ENCODE measurements at regions not wholly inside any gene's neighbourhood (a gene's known extent, or its start where the extent isn't known, plus 50 kb on each side); places are given as distances from the start of the nearest gene placed in this dataset.

DNA sequence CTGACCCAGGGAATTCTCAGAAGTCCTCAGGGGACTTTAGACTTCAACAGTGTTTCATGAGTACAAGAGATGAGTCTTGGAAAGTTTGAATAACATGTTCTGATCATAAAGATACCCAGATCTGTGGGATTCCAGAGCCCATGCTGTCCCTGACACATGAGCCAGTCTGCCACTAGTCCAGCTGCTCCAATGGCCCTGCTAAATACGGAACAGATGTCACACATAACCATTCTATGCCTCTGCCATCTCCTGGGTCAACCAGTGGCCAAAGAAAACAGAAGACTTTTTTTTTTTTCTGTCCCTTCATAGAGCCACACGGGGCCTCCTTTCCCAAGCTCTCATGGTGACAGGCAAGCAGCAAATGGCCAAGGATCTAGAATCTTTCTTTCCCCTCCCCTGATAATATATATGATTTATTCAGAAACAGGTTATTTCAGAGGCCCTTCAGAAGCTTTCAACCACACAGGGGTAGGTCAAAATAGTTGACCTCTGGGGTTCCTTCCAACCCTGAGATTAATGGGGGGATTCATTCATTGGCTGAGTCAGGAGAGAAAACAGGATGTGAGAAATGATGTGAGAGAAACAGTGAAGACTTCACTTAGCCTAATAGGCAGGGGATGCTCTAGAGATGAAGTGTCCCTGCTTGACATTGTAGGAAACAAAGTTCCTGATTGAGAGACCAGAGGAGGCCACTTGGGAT, 367.7 kb downstream of the CDK5RAP2 start:
- no peak for DNase-seq

- DNase-seq: no peak
These were observed 369.7 kb downstream of the CDK5RAP2 start for GRCh38 chr9:120210274-120210673.

DNA sequence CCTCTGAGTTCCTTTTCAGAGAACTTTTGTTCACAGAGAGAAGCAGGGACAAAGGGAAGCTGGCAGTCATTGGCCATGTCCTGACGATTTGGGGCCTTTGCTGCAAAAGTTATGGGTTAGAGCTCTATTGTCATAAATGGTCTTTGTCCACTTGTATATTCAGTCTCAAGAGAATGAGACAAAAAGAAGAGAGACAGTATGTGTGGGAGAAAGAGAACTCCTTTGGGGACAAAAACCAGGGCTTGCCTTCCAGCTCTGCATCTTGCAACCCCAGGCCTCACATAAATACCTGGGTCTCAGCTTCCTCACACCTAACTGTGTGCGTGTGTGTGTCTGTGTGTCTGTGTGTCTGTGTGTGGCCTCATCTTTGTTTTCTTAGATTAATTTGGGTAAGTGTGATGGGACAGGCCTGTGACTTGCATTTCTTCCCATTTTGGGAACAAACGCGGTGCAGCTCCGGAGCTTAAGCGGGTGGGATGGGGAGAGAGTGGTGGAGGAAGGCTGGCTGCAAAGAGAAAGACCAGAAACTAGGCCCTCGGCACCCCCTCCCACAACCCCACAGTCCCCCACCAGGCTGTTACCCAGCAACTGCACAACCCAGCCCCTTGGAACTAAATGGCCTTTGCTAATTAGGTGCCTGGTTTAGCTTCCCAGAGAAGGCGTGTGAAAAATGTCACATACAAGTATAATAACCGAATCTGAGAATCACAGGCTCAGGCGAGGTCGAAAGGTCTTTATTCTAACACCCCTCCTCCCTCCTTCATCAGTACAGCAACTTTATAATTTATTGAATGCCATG, 376.9 kb downstream of the CDK5RAP2 start:
- no peak for DNase-seq

DNA sequence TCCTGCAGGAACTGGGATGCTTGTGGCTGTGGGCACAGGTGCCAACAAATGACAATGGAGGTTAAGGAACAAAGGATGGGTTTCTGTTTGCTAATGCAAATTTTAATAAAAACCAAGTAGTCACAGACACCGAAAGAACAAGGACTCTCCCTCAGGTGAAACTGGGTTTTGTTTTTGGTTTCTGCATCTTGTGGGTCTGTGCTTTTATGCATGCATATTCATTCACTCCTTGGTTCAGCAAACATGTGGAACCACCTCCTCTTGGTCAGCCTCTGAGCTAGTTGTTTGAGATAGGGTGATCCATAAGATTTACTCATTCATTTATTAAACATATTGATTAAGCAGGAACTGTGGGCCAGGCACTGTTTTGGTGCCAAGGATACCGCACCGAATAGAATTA, 381.9 kb downstream of the CDK5RAP2 start:
- DNase-seq: no peak

DNA sequence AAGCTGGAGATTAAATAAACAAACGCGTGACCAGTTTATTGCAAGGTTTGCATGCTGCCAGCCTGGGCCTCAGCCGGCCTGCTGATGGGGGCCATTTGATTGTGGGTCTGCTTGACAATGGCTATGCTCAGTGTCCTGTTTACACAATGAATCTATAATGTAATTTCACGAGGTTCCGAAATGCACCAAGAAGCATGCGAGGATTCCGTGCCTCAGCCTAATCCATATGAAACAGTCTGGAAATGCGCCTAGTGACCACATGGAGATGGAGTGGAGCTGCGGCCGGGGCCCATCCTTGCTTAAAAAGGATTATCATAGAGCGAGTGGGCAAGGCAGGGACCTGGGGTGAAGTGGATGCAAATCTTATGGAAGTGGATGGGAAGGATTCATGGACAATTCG, 382.4 kb downstream of the CDK5RAP2 start:
- no peak for DNase-seq

GRCh38 chr9:120191141-120191540, 388.8 kb downstream of the CDK5RAP2 start:
- no peak for DNase-seq

GRCh38 chr9:120187758-120188157, 392.2 kb downstream of the CDK5RAP2 start:
- DNase-seq: no peak

DNA sequence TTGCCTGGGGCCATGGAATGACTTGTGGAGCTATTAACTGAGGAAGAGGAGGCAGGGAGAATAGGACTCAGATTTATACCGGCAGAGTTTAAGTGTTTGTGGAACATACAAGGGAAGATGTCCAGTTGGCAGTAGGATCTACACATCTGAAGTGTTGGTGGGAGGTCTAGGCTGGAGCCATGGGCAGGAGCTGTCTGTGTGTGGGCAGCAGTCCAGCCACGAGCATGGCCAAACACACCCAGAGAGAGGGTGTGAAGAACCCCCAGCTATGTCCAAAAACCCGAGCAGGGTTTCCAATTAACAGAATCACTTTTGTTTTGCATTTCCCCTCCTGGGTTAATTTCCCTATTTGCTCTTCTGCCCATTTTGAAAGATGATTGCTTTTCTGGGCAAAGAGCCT, 393.7 kb downstream of the CDK5RAP2 start:
- DNase-seq: no peak

DNA sequence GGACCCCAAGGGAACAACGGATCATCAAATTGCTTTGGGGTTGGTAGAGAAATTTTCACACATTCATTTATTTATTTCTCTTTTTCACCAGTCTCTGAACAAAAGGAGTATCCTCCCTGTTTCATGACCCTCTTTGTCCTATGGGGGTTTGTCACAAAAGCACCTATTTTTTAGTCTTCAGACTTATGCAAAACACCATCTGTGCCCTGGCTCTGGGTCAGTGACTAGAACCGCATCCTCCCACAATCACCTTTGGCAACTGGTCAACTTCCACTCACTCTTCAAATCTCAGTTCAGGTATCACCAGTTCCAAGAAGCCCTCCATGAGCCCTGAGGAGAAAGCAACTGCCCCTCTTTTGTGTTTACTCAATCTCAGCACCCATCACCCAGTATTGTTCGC, 395.7 kb downstream of the CDK5RAP2 start:
- no peak for DNase-seq

GRCh38 chr9:120183615-120184014, 396.4 kb downstream of the CDK5RAP2 start:
- no peak for DNase-seq

GRCh38 chr9:120182011-120182410, 398.0 kb downstream of the CDK5RAP2 start:
- DNase-seq: no peak

DNA sequence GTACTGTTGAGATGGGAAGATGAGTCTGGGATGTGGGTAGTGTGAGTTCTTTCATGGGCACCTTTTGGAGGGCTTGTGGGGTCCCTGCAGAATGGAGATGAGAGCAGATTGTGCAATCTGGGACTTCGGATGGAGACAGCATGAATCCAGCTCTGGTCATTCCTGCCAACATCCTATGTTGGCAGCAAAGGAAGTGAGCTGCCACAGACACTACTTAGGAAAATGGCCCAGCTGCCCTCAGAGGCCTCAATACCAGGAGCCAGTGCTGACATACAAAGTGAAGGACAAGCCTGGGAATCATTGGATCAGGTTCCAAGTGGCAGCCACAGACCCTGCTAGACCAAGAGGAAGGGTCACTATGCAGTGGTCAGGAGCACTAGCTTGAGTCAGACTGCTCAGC, 402.8 kb downstream of the CDK5RAP2 start:
- no peak for DNase-seq

- no peak for DNase-seq
These were observed 404.9 kb downstream of the CDK5RAP2 start for GRCh38 chr9:120175031-120175430.

GRCh38 chr9:120161776-120162175, 418.2 kb downstream of the CDK5RAP2 start:
- DNase-seq: no peak

- no peak for DNase-seq
These were observed 421.7 kb downstream of the CDK5RAP2 start for GRCh38 chr9:120158221-120158620.

DNA sequence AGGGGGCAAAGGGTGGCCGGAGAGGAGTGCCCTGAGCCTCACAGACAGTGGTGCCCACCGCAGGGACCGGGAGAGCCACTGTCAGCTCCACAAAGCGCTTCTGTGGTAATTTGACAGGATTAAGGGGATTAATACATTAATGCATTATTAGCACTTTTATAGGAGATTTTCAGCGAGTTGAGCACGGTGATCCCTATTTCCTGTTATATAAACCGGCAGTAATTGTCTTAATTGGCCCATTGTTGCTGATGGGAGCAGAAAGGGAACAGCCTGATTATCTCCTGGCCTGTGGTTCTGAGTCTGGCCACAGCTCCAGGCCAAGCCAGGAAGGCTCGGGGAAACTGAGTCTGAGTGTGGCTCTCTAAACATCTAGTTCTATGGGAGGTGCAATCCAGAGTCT, 423.6 kb downstream of the CDK5RAP2 start:
- DNase-seq: no peak

- DNase-seq: no peak
These were observed 426.7 kb downstream of the CDK5RAP2 start for GRCh38 chr9:120153258-120153657.

- no peak for DNase-seq
These were observed 427.7 kb downstream of the CDK5RAP2 start for GRCh38 chr9:120152295-120152694.

- no peak for DNase-seq
These were observed 428.2 kb downstream of the CDK5RAP2 start for GRCh38 chr9:120151806-120152205.

- DNase-seq: no peak
These were observed 428.8 kb downstream of the CDK5RAP2 start for GRCh38 chr9:120151149-120151548.

- no peak for DNase-seq
These were observed 441.0 kb downstream of the CDK5RAP2 start for GRCh38 chr9:120138955-120139354.

DNA sequence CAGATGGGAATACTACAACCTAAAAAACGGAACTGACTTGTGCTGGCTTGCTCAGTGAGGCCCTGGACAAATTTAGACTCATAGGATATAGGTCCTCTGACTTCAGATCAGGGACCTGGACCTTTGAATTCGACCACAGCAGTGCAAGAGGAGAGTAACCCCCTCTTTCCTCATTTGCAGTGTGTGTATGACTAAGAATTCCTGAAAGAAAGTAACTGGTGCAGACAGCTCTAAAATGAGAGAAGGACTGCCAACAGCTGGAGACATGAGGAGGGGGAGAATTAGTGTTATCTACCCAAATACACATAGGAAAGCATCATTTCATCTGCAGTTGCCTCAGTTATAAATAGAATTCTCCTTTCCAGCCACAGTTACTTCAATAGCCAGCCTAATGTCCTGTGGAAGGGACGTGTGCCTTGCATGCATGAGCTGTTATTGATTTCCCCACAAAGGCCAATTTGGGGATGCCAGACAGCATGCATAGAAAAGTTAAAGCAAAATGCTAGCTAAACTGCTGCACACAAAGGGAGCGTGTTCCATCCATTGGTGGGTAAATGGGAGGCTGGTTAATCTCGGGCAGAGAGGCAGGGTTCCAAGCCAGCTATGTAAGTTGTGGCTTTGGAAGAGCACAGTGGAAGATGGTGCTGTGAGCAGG, 442.7 kb downstream of the CDK5RAP2 start:
- DNase-seq: no peak

- DNase-seq: no peak
These were observed 443.3 kb downstream of the CDK5RAP2 start for GRCh38 chr9:120136696-120137095.

DNA sequence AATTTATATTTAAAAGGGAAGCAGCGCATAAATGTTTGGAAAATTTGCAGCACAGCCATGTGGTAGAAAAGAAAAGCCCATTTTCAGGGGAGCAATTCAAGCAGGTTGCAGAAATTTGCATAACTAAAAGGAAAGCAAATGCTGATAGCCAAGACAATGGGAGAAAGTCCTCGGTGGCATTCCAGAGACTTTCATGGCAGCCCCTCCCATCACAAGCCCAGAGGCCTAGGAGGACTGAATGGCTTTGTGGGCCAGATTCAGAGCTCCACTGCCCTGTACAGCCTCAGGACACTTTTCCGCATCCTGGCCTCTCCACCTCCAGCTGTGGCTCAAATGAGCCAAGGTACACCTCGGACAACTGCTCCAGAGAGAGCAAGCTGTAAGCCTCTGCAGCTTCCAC, 462.9 kb downstream of the CDK5RAP2 start:
- DNase-seq: no peak

Data from hematopoietic multipotent progenitor cell treated with erythropoietin and hydrocortisone succinate and interleukin-3 and kit ligand, for 6 days (in vitro differentiated cells).